Left lung (tissue), 4 donors: ENCODE measurements at regions not wholly inside any gene's neighbourhood (a gene's known extent, or its start where the extent isn't known, plus 50 kb on each side); places are given as distances from the start of the nearest gene placed in this dataset.

Experiments used
- ATAC-seq: fragments of 200-7000 bp; cut with Tn5 transposase; one replicate; pipeline ENCODE4 v1.9.1; 2020; ENCODE audit warnings: moderate library complexity
- DNase-seq, 4 donors: peaks; one replicate each; pipeline ENCODE4 v3.0.0-alpha.2; 2013 to 2020
- H3K27ac ChIP-seq, 2 donors: fragments of 200-600 bp; sonication (generic) in 1 of 2; one replicate each; pipeline versions ENCODE4 v1.5.0 to v1.8.0; 2020 to 2021
- H3K27me3 ChIP-seq, 2 donors: fragments of 200-600 bp; sonication (generic) in 1 of 2; one replicate each; pipeline versions ENCODE4 v1.5.0 to v1.8.0; 2020 to 2021
- H3K36me3 ChIP-seq, 2 donors: fragments of 200-600 bp; sonication (generic) in 1 of 2; one replicate each; pipeline versions ENCODE4 v1.5.0 to v1.8.0; 2020 to 2021
- H3K4me1 ChIP-seq, 2 donors: fragments of 200-600 bp; one replicate each; pipeline ENCODE4 v1.8.0; 2021
- H3K4me3 ChIP-seq, 2 donors: fragments of 200-600 bp; sonication (generic) in 1 of 2; one replicate each; pipeline versions ENCODE4 v1.5.0 to v1.8.0; 2020 to 2021; ENCODE audit warnings: mild to moderate bottlenecking in 1 of 2
- H3K9me3 ChIP-seq, 2 donors: fragments of 200-600 bp; sonication (generic) in 1 of 2; one replicate each; pipeline versions ENCODE4 v1.5.0 to v1.8.0; 2020 to 2021
- CTCF ChIP-seq, 2 donors: fragments of 200-600 bp; sonication (generic) in 1 of 2; IDR thresholded peaks; one replicate each; pipeline versions ENCODE4 v1.5.0 to v1.8.0; 2021; ENCODE audit warnings: antibody characterized with exemption in 2 of 2
- intact Hi-C, 2 donors: fragments of 100-400 bp; cut with DNase I; formaldehyde crosslinking; loops; one replicate each; pipeline versions ENCODE4 v1.11.2 to v1.14.2; 2022
- donor health status: DM: no; HTN: yes; CAD: no.
- donor health status: DM: no; HTN: no; CAD: no.

- H3K27ac ChIP-seq = no peak overlapping the region
- H3K27me3 ChIP-seq = no peaks in the 10 kb centered on the region
- intact Hi-C loops = no loop called here
- no peaks in the 10 kb centered on the region for H3K4me1 ChIP-seq
- ATAC-seq = no peak
- H3K36me3 ChIP-seq = no peaks in the 10 kb centered on the region
- DNase-seq = no peak
- no peak overlapping the region for H3K4me3 ChIP-seq
- TF ChIP-seq CTCF (IDR thresholded peaks at IDR 0.05) = no peak
- peaks cover 0 to 16% of the 10 kb centered on the region in 2 donors for H3K9me3 ChIP-seq
Measured at GRCh38 chr3:87626546-87626945, 350.2 kb upstream of the POU1F1 start.

- intact Hi-C loops = no loop called here
- Histone ChIP-seq H3K36me3 (no peaks in the 10 kb centered on the region), H3K27me3 (no peaks in the 10 kb centered on the region), H3K9me3 (peaks cover 0 to 13% of the 10 kb centered on the region in 2 donors), H3K4me3 (no peak overlapping the region), H3K4me1 (no peaks in the 10 kb centered on the region), H3K27ac (no peak overlapping the region)
- DNase-seq = no peak
- ATAC-seq = no peak
- no peak for TF ChIP-seq CTCF (IDR thresholded peaks at IDR 0.05)
Measured at GRCh38 chr3:87625876-87626275, 349.5 kb upstream of the POU1F1 start.

GRCh38 chr3:87624860-87625259 is 348.5 kb upstream of the POU1F1 start:
- Histone ChIP-seq H3K4me3 (no peak overlapping the region), H3K36me3 (no peaks in the 10 kb centered on the region), H3K4me1 (no peaks in the 10 kb centered on the region), H3K27ac (no peak overlapping the region), H3K9me3 (peaks cover 0 to 11% of the 10 kb centered on the region in 2 donors), H3K27me3 (no peaks in the 10 kb centered on the region)
- no peak for TF ChIP-seq CTCF (IDR thresholded peaks at IDR 0.05)
- intact Hi-C loops = no loop called here
- DNase-seq = no peak
- no peak for ATAC-seq

GRCh38 chr3:87621667-87622066 is 345.3 kb upstream of the POU1F1 start:
- H3K27me3 ChIP-seq = no peaks in the 10 kb centered on the region
- TF ChIP-seq CTCF (IDR thresholded peaks at IDR 0.05) = no peak
- no peaks in the 10 kb centered on the region for H3K9me3 ChIP-seq
- no peaks in the 10 kb centered on the region for H3K4me1 ChIP-seq
- intact Hi-C loops = no loop called here
- ATAC-seq (no peak), DNase-seq (no peak)
- H3K36me3 ChIP-seq = no peaks in the 10 kb centered on the region
- no peak overlapping the region for H3K4me3 ChIP-seq
- no peak overlapping the region for H3K27ac ChIP-seq

GRCh38 chr3:87615506-87615905 is 339.1 kb upstream of the POU1F1 start:
- ATAC-seq = no peak
- no peak overlapping the region for H3K4me3 ChIP-seq
- no peak overlapping the region for H3K27ac ChIP-seq
- no peaks in the 10 kb centered on the region for H3K27me3 ChIP-seq
- no peak for TF ChIP-seq CTCF (IDR thresholded peaks at IDR 0.05)
- H3K4me1 ChIP-seq = no peaks in the 10 kb centered on the region
- H3K36me3 ChIP-seq = no peaks in the 10 kb centered on the region
- intact Hi-C loops = no loop called here
- DNase-seq = no peak
- H3K9me3 ChIP-seq = peaks cover 0 to 21% of the 10 kb centered on the region in 2 donors
